Skeletal muscle satellite cell (primary cell): ENCODE measurements at regions not wholly inside any gene's neighbourhood (a gene's known extent, or its start where the extent isn't known, plus 50 kb on each side); places are given as distances from the start of the nearest gene placed in this dataset.
A peak's percentile ranks its signal among the peaks of the same experiment; 100 is the strongest.

Experiments
- H3K27me3 ChIP-seq: 2 replicates; pipeline ENCODE4 v1.7.0; 2013; ENCODE audit warnings: low read length; ENCODE audit not compliant: control insufficient read depth, insufficient read depth
- H3K36me3 ChIP-seq: 2 replicates; pipeline ENCODE4 v1.7.0; 2013; ENCODE audit warnings: mild to moderate bottlenecking, control low read depth, low read length; ENCODE audit not compliant: insufficient read depth
- H3K4me1 ChIP-seq: 2 replicates; pipeline ENCODE4 v1.7.0; 2013; ENCODE audit warnings: low read length; ENCODE audit not compliant: control insufficient read depth, insufficient read depth
- H3K4me2 ChIP-seq: 2 replicates; pipeline ENCODE4 v1.7.0; 2013; ENCODE audit warnings: mild to moderate bottlenecking, low read length
- H3K4me3 ChIP-seq: 2 replicates; pipeline ENCODE4 v1.7.0; 2013; ENCODE audit warnings: low read length
- H3K9ac ChIP-seq: 2 replicates; pipeline ENCODE4 v1.7.0; 2013; ENCODE audit warnings: mild to moderate bottlenecking, low read depth, low read length, moderate library complexity
- H3K9me3 ChIP-seq: replicated peaks from 2 replicates; pipeline ENCODE4 v1.7.0; 2013; ENCODE audit warnings: mild to moderate bottlenecking, control low read depth, low read length

DNA sequence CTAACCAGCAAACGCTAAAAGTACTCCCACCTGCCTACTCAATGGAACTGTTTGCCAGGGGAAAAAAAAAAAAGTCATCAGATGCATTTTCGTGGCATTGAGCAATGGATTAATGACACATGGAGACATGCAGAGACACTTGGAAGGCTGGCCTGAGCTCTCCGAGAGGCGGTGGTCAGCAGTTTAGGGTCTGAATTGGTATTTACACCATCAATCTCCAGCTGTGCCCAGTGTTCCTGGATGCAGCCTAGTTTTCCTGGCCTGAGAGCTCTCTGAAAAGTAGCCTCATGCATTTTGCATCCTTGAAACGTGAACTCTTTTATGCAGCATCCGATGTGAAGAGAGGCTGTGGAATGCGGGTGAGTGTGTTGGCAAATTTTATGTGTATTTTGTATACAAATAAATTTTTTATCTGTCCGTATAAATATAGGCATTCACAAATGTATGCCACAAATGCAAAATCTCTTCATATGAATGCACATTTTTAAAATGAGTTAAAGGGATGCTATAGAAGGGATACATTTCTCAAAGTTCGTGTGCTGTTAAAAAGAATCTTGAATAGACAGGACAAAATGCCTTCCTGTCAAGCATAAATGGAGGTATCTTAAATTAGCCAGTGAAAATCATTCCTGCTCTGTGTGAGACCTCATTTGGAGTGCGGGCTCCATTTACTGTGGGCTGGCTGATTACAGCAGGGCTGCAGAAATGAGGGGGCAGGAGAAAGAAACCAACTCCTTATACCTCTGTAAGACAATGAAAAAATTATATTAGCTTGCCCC lies 137.7 kb upstream of the PFKP start:
- Histone ChIP-seq H3K4me1 (peaks cover 5% of the 10 kb centered on the region), H3K4me2 (no peak overlapping the region), H3K36me3 (no peaks in the 10 kb centered on the region), H3K9me3 (no peaks in the 10 kb centered on the region), H3K4me3 (no peak overlapping the region), H3K27me3 (peaks cover 52% of the 10 kb centered on the region), H3K9ac (no peak overlapping the region)

DNA sequence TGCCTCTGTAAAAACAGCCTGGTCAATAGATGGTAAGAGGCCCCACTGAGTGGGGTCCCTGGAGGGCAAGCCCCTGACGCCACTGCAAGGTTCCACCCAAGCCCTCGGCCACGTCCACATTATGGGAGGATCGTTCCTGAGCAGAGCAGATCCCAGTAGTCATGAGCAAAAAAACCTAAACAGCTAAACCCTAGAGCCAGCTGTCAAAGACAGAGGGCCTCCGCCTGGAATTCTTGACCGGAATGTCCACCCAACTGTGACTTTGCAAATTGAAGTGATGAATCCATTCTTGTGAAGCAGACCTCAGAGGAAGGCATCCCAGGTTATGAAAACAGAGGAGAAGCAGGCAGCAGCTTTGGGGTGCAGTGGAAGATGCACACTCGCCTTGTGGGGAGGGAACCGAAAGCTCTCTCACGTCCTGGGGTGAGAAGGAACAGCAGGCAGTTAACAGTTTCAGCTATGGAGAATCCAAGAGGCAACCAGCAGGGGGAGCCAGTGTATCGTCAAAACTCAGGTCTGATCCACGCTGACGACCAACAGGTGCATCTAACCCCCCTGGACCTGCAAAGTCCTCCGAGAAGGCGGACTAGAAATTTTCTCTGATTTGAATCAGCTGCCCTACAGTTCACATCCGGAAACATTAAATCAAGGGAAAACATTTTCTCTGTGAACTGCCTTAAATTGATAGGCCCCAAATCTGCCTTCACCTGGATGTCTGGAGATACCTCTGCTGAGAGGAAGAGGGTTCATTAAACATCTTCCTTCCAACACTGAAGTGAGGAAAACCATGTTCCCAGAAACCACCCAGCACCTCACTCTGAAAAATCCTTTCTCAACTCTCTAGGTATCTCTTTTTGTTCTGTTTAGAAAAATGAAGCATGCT lies 139.1 kb upstream of the PFKP start:
- H3K9me3 ChIP-seq = no peaks in the 10 kb centered on the region
- no peaks in the 10 kb centered on the region for H3K36me3 ChIP-seq
- H3K9ac ChIP-seq = no peak overlapping the region
- peak overlapping the region; percentile 53 for H3K4me2 ChIP-seq
- H3K27me3 ChIP-seq = peaks cover 62% of the 10 kb centered on the region
- H3K4me3 ChIP-seq = peak overlapping the region; percentile 30
- peaks cover 4% of the 10 kb centered on the region for H3K4me1 ChIP-seq

GRCh38 chr10:2926918-2927660 lies 140.3 kb upstream of the PFKP start:
- H3K4me2 ChIP-seq = no peak overlapping the region
- H3K9ac ChIP-seq = no peak overlapping the region
- peaks cover 57% of the 10 kb centered on the region for H3K27me3 ChIP-seq
- no peaks in the 10 kb centered on the region for H3K9me3 ChIP-seq
- H3K4me3 ChIP-seq = no peak overlapping the region
- H3K4me1 ChIP-seq = no peaks in the 10 kb centered on the region
- H3K36me3 ChIP-seq = no peaks in the 10 kb centered on the region

- no peak overlapping the region for H3K9ac ChIP-seq
- H3K27me3 ChIP-seq = peaks cover 59% of the 10 kb centered on the region
- H3K4me1 ChIP-seq = no peaks in the 10 kb centered on the region
- no peak overlapping the region for H3K4me2 ChIP-seq
- no peaks in the 10 kb centered on the region for H3K9me3 ChIP-seq
- no peak overlapping the region for H3K4me3 ChIP-seq
- H3K36me3 ChIP-seq = no peaks in the 10 kb centered on the region
Observed at GRCh38 chr10:2925631-2926030, 141.7 kb upstream of the PFKP start.

GRCh38 chr10:2924431-2924830 lies 142.9 kb upstream of the PFKP start:
- no peak overlapping the region for H3K4me3 ChIP-seq
- peaks cover 61% of the 10 kb centered on the region for H3K27me3 ChIP-seq
- H3K9ac ChIP-seq = no peak overlapping the region
- no peaks in the 10 kb centered on the region for H3K4me1 ChIP-seq
- no peaks in the 10 kb centered on the region for H3K9me3 ChIP-seq
- H3K4me2 ChIP-seq = no peak overlapping the region
- H3K36me3 ChIP-seq = no peaks in the 10 kb centered on the region

GRCh38 chr10:2921956-2922680 lies 145.2 kb upstream of the PFKP start:
- Histone ChIP-seq H3K4me2 (no peak overlapping the region), H3K4me3 (no peak overlapping the region), H3K27me3 (peaks cover 56% of the 10 kb centered on the region), H3K4me1 (no peaks in the 10 kb centered on the region), H3K9ac (no peak overlapping the region), H3K36me3 (no peaks in the 10 kb centered on the region), H3K9me3 (no peaks in the 10 kb centered on the region)

GRCh38 chr10:2920637-2921036 lies 146.7 kb upstream of the PFKP start:
- Histone ChIP-seq H3K4me1 (no peaks in the 10 kb centered on the region), H3K36me3 (no peaks in the 10 kb centered on the region), H3K9ac (no peak overlapping the region), H3K4me3 (no peak overlapping the region), H3K9me3 (no peaks in the 10 kb centered on the region), H3K4me2 (no peak overlapping the region), H3K27me3 (peaks cover 44% of the 10 kb centered on the region)

DNA sequence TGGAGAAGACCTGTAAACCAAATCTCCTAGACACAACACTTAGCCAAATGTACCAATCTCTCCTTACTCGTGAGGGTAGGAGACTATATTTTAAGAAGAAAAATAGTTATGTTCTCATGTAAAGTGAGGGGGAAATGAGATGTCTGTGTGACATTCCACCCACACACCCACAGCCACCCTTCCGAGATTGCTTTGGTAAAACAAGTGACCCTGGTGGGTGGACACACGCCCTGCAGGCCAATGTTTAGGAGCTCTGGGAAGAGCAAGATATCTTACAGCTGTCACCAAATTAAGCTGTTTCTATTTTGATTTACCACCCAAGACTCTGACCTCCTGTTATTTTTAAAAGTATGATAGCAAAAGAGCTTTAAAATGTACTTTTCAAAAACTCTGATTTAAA lies 147.2 kb upstream of the PFKP start:
- Histone ChIP-seq H3K4me1 (no peaks in the 10 kb centered on the region), H3K27me3 (peaks cover 41% of the 10 kb centered on the region), H3K9ac (no peak overlapping the region), H3K4me2 (no peak overlapping the region), H3K4me3 (no peak overlapping the region), H3K36me3 (no peaks in the 10 kb centered on the region), H3K9me3 (no peaks in the 10 kb centered on the region)

DNA sequence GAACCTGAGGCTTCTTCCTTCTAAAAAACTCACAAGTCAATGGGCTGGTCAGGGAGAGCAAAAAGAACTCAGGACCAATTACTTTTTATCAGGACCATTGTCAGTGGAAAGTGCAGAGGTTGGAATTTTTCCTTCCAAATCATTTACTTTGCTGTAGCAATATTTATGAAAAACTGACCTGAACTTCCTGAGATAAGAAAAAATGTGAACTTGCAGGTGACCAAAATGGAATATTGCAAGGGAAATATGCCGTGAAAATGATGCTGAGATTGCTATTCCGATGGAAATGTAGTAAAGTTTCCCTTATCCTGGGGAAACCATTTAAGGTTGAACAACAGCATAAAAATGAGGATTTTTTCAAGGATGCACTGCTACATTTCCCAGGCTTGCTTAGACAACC lies 148.3 kb upstream of the PFKP start:
- Histone ChIP-seq H3K9me3 (no peaks in the 10 kb centered on the region), H3K4me2 (no peak overlapping the region), H3K27me3 (peaks cover 33% of the 10 kb centered on the region), H3K9ac (no peak overlapping the region), H3K4me3 (no peak overlapping the region), H3K36me3 (no peaks in the 10 kb centered on the region), H3K4me1 (no peaks in the 10 kb centered on the region)

DNA sequence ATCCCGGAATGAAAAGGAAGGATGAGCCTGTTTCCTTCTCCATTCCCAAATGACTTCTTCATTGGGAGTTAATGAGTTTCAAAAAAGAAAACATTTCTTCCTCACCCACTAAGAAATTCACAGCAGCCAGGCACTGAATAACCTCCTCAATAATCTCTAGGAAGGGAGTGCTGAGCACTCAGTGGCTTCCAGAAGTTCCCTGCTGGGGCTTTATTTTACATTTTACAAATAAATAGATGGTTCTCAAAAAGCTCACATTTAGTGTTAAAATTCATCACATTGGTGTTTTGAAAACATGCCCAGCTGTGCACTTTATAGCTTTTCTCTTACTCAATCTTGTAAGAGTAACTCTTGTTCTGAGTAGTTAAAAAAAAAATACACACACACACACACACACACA lies 148.9 kb upstream of the PFKP start:
- Histone ChIP-seq H3K4me3 (no peak overlapping the region), H3K9ac (no peak overlapping the region)

GRCh38 chr10:2917926-2918325 lies 149.4 kb upstream of the PFKP start:
- Histone ChIP-seq H3K9me3 (no peaks in the 10 kb centered on the region), H3K4me3 (no peak overlapping the region), H3K36me3 (no peaks in the 10 kb centered on the region), H3K9ac (no peak overlapping the region), H3K4me2 (no peak overlapping the region), H3K27me3 (peaks cover 30% of the 10 kb centered on the region), H3K4me1 (no peaks in the 10 kb centered on the region)

More for the DNA sequence above, 148.9 kb upstream of the PFKP start:
- Histone ChIP-seq H3K27me3 (peaks cover 30% of the 10 kb centered on the region), H3K36me3 (no peaks in the 10 kb centered on the region), H3K9me3 (no peaks in the 10 kb centered on the region), H3K4me1 (no peaks in the 10 kb centered on the region), H3K4me2 (no peak overlapping the region)
